Esophagus (tissue), 2 donors: ENCODE measurements at regions not wholly inside any gene's neighbourhood (a gene's known extent, or its start where the extent isn't known, plus 50 kb on each side); places are given as distances from the start of the nearest gene placed in this dataset.

Source experiments
- H3K27ac ChIP-seq, 2 donors: one replicate each; pipeline ENCODE4 v1.5.1; 2013; ENCODE audit warnings: low read depth in 2 of 2, mild to moderate bottlenecking in 2 of 2, inconsistent platforms in 1 of 2, low read length in 1 of 2, moderate library complexity in 1 of 2
- H3K27me3 ChIP-seq, 2 donors: one replicate each; pipeline ENCODE4 v1.6.1; 2013; ENCODE audit warnings: low read length in 2 of 2, control low read depth in 1 of 2, mild to moderate bottlenecking in 1 of 2; ENCODE audit not compliant: insufficient read depth in 2 of 2, control insufficient read depth in 1 of 2
- H3K36me3 ChIP-seq, 2 donors: one replicate each; pipeline ENCODE4 v1.6.1; 2013; ENCODE audit warnings: low read length in 1 of 2; ENCODE audit not compliant: control insufficient read depth in 2 of 2, insufficient read depth in 2 of 2
- H3K4me1 ChIP-seq, 2 donors: one replicate each; pipeline ENCODE4 v1.6.1; 2013; ENCODE audit warnings: low read length in 1 of 2; ENCODE audit not compliant: control insufficient read depth in 2 of 2, insufficient read depth in 2 of 2
- H3K4me3 ChIP-seq, 2 donors: one replicate each; pipeline ENCODE4 v1.5.1; 2013; ENCODE audit warnings: low read length in 2 of 2, mild to moderate bottlenecking in 2 of 2, low read depth in 1 of 2, moderate library complexity in 1 of 2
- H3K9me3 ChIP-seq, 2 donors: one replicate each; pipeline ENCODE4 v1.6.1; 2013; ENCODE audit warnings: mild to moderate bottlenecking in 2 of 2, low read depth in 1 of 2, low read length in 1 of 2, moderate library complexity in 1 of 2; ENCODE audit not compliant: control insufficient read depth in 2 of 2, insufficient read depth in 1 of 2
- WGBS, 2 donors: extraction: QIAGEN DNeasy Blood & Tissue Kit; methylation state at CpG; one replicate each; pipeline ENCODE4 v1.1.7; 2013; 5-methylcytosine and 5-hydroxymethylcytosine counted together
- donor health status: healthy with polysubstance abuse.
- donor health status: Bipolar disorder and iron deficiency.

- Histone ChIP-seq H3K4me1 (no peaks in the 10 kb centered on the region), H3K36me3 (no peaks in the 10 kb centered on the region), H3K27ac (no peak overlapping the region), H3K4me3 (no peak overlapping the region), H3K9me3 (peaks cover 0 to 2% of the 10 kb centered on the region in 2 donors), H3K27me3 (no peaks in the 10 kb centered on the region)
Observed at GRCh38 chr6:120854583-120854982, 479.7 kb downstream of the TBC1D32 start.

- Histone ChIP-seq H3K4me1 (no peaks in the 10 kb centered on the region), H3K36me3 (no peaks in the 10 kb centered on the region), H3K9me3 (peaks cover 0 to 2% of the 10 kb centered on the region in 2 donors), H3K27ac (no peak overlapping the region), H3K4me3 (no peak overlapping the region), H3K27me3 (no peaks in the 10 kb centered on the region)
- WGBS, 2 donors = 32 to 38% methylated on average over 2 of the region's 2 CpGs
Observed at GRCh38 chr6:120853489-120853888, 480.8 kb downstream of the TBC1D32 start.

DNA sequence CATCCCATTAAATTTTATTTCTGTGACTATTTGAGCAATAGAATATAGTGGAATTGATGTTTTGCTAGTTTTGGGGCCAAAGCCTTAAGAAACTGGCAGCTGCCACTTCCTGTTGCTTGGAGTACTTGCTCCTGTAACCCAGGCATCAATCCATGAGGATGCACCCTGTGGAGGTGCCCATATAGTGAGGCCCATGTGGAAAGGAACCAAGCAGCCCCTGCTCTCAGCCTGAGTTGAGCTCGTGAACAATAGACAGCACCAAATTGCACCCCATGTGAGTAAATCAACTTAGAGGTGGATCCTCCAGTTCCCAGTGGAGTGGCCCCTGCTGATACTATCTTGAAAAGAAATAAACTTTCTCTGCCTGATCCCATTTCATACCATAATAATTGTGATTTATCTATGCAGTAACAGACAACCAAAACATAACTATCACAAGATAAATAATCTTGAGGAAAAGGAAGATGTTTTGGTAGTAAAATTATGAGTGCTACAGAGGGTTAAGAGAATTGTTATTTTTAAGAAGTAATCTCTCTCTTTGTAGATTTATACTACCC lies 481.9 kb downstream of the TBC1D32 start:
- peaks cover 0 to 2% of the 10 kb centered on the region in 2 donors for H3K9me3 ChIP-seq
- H3K36me3 ChIP-seq = no peaks in the 10 kb centered on the region
- no peak overlapping the region for H3K27ac ChIP-seq
- WGBS, 2 donors = 25 to 28% methylated on average over 1 of the region's 1 CpG
- H3K4me3 ChIP-seq = no peak overlapping the region
- no peaks in the 10 kb centered on the region for H3K4me1 ChIP-seq
- H3K27me3 ChIP-seq = no peaks in the 10 kb centered on the region

DNA sequence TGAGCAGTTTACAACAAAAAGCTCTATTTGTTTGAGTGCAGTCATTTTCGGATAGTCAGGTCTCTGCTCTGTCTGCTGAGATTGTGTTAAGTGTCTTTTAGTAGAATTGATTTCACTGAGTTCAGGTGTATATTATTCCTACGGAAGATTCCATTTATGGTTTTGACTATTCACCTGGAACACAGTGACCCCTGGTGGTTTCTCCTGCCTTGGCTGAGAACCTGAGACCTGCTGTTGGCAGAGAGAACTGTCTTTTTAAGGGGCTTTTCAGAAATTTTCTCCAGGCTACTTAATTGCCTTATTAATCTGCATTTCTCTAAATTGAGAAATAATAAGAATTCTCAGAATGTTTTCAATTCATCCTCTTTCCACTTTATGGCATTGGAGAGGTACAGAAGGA lies 508.0 kb downstream of the TBC1D32 start:
- 31 to 37% methylated on average over 2 of the region's 2 CpGs for WGBS, 2 donors
- Histone ChIP-seq H3K27ac (no peak overlapping the region), H3K36me3 (no peaks in the 10 kb centered on the region), H3K4me1 (no peaks in the 10 kb centered on the region), H3K27me3 (no peaks in the 10 kb centered on the region), H3K4me3 (no peak overlapping the region), H3K9me3 (no peaks in the 10 kb centered on the region)

- H3K4me1 ChIP-seq = no peaks in the 10 kb centered on the region
- no peak overlapping the region for H3K27ac ChIP-seq
- no peak overlapping the region for H3K4me3 ChIP-seq
- no peaks in the 10 kb centered on the region for H3K36me3 ChIP-seq
- no peaks in the 10 kb centered on the region for H3K9me3 ChIP-seq
- no peaks in the 10 kb centered on the region for H3K27me3 ChIP-seq
Observed at GRCh38 chr6:120816794-120817193, 517.5 kb downstream of the TBC1D32 start.

DNA sequence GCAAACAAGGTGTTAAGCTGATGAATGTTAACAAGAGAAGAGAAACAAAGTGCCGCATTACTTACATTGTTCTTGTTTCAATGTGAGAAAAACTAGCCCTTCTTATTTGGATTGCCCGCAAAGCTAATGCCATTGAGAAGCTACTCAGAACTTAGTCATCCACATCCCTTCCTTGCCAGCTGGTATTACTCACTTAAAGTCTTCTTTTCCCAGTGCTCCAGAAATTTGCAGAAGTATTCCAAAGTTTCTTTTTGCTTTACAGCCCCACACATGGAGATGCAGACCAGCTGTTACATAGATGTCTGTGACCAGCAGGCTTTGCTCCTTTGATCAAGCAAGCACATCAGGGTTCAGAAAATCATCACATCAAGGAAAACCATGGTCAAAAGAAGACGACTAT lies 529.0 kb downstream of the TBC1D32 start:
- no peak overlapping the region for H3K4me3 ChIP-seq

DNA sequence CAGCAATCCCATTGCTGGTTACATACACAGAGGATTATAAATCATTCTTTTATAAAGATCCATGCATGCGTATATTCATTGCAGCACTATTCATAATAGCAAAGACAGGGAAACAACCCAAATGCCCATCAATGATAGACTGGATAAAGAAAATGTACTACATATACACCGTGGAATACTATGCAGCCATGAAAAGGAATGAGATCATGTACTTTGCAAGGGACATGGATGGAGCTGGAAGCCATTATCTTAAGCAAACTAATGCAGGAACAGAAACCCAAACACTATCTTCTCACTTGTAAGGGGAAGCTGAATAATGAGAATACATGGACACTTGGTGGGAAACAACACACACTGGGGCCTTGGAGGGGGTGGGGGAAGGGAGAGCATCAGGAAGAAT lies 529.7 kb downstream of the TBC1D32 start:
- Histone ChIP-seq H3K27ac (no peak overlapping the region), H3K9me3 (no peaks in the 10 kb centered on the region), H3K27me3 (no peaks in the 10 kb centered on the region), H3K4me3 (no peak overlapping the region), H3K36me3 (no peaks in the 10 kb centered on the region), H3K4me1 (no peaks in the 10 kb centered on the region)
- WGBS, 2 donors = 86 to 90% methylated on average over 2 of the region's 2 CpGs

More for the DNA sequence above, 529.0 kb downstream of the TBC1D32 start:
- 45 to 49% methylated on average over 3 of the region's 3 CpGs for WGBS, 2 donors
- H3K27ac ChIP-seq = no peak overlapping the region
- no peaks in the 10 kb centered on the region for H3K4me1 ChIP-seq
- H3K36me3 ChIP-seq = no peaks in the 10 kb centered on the region
- no peaks in the 10 kb centered on the region for H3K9me3 ChIP-seq
- H3K27me3 ChIP-seq = no peaks in the 10 kb centered on the region

- Histone ChIP-seq H3K4me1 (no peaks in the 10 kb centered on the region), H3K27ac (no peak overlapping the region), H3K36me3 (no peaks in the 10 kb centered on the region), H3K9me3 (peaks cover 3 to 6% of the 10 kb centered on the region in 2 donors), H3K27me3 (no peaks in the 10 kb centered on the region), H3K4me3 (no peak overlapping the region)
- WGBS, 2 donors = 92% methylated on average over 10 of the region's 10 CpGs
Observed at GRCh38 chr6:120786682-120787081, 547.6 kb downstream of the TBC1D32 start.

DNA sequence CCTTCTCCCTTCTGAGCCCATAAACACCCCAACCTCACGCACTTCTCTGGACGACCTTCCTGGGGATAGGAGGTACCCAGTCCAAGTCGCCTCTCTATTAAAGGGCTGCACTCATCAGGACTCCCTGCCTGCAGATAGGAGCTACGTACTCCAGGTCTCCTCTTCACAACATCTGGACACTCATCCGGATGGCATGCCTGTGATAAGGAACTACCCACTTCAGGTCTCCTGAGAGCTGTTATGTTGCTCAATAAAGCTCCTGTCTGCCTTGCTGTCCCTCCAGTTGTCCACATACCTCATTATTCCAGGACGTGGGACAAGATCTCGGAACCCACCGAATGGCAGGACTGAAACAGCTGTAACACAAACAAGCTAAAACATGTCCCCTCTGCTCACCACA lies 548.0 kb downstream of the TBC1D32 start:
- 91 to 92% methylated on average over 8 of the region's 8 CpGs for WGBS, 2 donors
- Histone ChIP-seq H3K36me3 (no peaks in the 10 kb centered on the region), H3K9me3 (peaks cover 4 to 6% of the 10 kb centered on the region in 2 donors), H3K27me3 (no peaks in the 10 kb centered on the region), H3K4me1 (no peaks in the 10 kb centered on the region), H3K4me3 (no peak overlapping the region), H3K27ac (no peak overlapping the region)

DNA sequence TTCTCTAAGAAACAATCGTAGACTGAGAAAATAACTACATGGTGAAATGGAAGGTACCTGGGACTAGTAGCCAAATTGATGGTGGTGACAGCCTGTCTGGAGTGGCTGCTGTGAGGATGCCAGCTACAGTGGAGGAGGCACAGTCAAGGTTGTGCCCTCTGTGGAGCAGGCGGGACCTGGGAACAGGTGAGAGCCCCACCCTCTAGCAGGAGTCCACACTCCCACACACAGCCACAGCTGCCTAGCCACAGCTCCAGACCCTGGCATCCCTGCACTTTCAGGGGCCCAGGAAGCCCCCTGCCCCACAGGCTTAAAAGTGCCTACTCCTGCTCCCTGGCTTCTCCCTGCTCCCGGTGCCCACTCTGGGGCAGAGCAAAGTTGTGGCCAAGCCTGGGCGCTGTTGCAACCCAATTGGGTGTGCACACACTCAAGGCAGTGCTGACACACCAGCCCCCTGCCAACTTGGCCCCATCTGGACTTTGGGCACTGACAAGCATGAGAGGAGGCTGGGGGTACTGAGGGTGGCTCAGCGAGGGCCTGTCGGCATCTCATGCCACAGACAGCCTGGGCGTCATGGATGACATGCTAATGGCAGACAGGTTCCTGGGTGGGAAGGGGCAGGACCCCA lies 548.7 kb downstream of the TBC1D32 start:
- H3K9me3 ChIP-seq = peaks cover 6 to 8% of the 10 kb centered on the region in 2 donors
- no peaks in the 10 kb centered on the region for H3K4me1 ChIP-seq
- H3K36me3 ChIP-seq = no peaks in the 10 kb centered on the region
- no peaks in the 10 kb centered on the region for H3K27me3 ChIP-seq
- H3K4me3 ChIP-seq = no peak overlapping the region
- whole genome bisulfite sequencing, 2 donors = 86 to 90% methylated on average over 7 of the region's 7 CpGs
- no peak overlapping the region for H3K27ac ChIP-seq
